DOHH2 (cell line): ENCODE measurements at regions not wholly inside any gene's neighbourhood (a gene's known extent, or its start where the extent isn't known, plus 50 kb on each side); places are given as distances from the start of the nearest gene placed in this dataset.

Experiments
- H3F3A ChIP-seq: fragments of 200-600 bp; sonication (generic), shearing (Covaris generic); 2 replicates; pipeline ENCODE4 v1.6.0; 2016; ENCODE audit warnings: antibody characterized with exemption, mild to moderate bottlenecking; ENCODE audit not compliant: control insufficient read depth, insufficient read depth
- H3K27ac ChIP-seq: fragments of 200-600 bp; sonication (generic); 2 replicates; pipeline ENCODE4 v1.5.1; 2014; ENCODE audit warnings: low read depth, mild to moderate bottlenecking, low read length, moderate library complexity
- H3K27me3 ChIP-seq: fragments of 200-600 bp; sonication (generic); 2 replicates; pipeline ENCODE4 v1.6.1; 2014; ENCODE audit warnings: mild to moderate bottlenecking, low read length, mixed read lengths; ENCODE audit not compliant: control insufficient read depth
- H3K36me3 ChIP-seq: fragments of 200-600 bp; sonication (generic); 2 replicates; pipeline ENCODE4 v1.6.1; 2014; ENCODE audit warnings: mild to moderate bottlenecking, low read length, moderate library complexity, mixed read lengths; ENCODE audit not compliant: control insufficient read depth
- H3K4me1 ChIP-seq: fragments of 200-600 bp; sonication (generic); 2 replicates; pipeline ENCODE4 v1.6.1; 2014; ENCODE audit warnings: mild to moderate bottlenecking, low read length, mixed read lengths; ENCODE audit not compliant: control insufficient read depth
- H3K4me2 ChIP-seq: fragments of 200-600 bp; sonication (generic); 2 replicates; pipeline ENCODE4 v1.6.0; 2014; ENCODE audit warnings: mild to moderate bottlenecking, low read length, moderate library complexity
- H3K4me3 ChIP-seq: fragments of 200-600 bp; sonication (generic); 2 replicates; pipeline ENCODE4 v1.5.1; 2014; ENCODE audit warnings: mild to moderate bottlenecking, low read length, mixed read lengths
- H3K79me2 ChIP-seq: fragments of 200-600 bp; sonication (generic); 2 replicates; pipeline ENCODE4 v1.6.1; 2014; ENCODE audit warnings: mild to moderate bottlenecking, low read length, mixed read lengths; ENCODE audit not compliant: control insufficient read depth
- H3K9me2 ChIP-seq: fragments of 200-600 bp; sonication (generic); replicated peaks from 2 replicates; pipeline ENCODE4 v1.6.1; 2014; ENCODE audit warnings: mild to moderate bottlenecking, low read length, mixed read lengths; ENCODE audit not compliant: control insufficient read depth
- H3K9me3 ChIP-seq: fragments of 200-600 bp; sonication (generic); 2 replicates; pipeline ENCODE4 v1.6.1; 2014; ENCODE audit warnings: antibody characterized with exemption, low read length, mixed read lengths; ENCODE audit not compliant: control insufficient read depth, insufficient read depth
- H4K20me1 ChIP-seq: fragments of 200-600 bp; sonication (generic); 2 replicates; pipeline ENCODE4 v1.6.0; 2014; ENCODE audit warnings: low read depth, mild to moderate bottlenecking, antibody characterized with exemption, low read length, moderate library complexity; ENCODE audit not compliant: control insufficient read depth, insufficient read depth
- CTCF ChIP-seq: fragments of 200-600 bp; sonication (generic); IDR thresholded peaks from one replicate; pipeline ENCODE4 v1.5.1; 2014; ENCODE audit warnings: antibody characterized with exemption, mild to moderate bottlenecking, low read depth, low read length; ENCODE audit not compliant: poor library complexity, severe bottlenecking
- EZH2phosphoT487 ChIP-seq: fragments of 200-600 bp; sonication (generic); IDR thresholded peaks from 2 replicates; pipeline ENCODE4 v1.6.1; 2017; ENCODE audit warnings: borderline replicate concordance, mild to moderate bottlenecking, antibody characterized with exemption, low read length, moderate library complexity, mixed read lengths

GRCh38 chr3:127120851-127121647, 71.9 kb upstream of the PRR23E start:
- H3F3A ChIP-seq = no peaks in the 10 kb centered on the region
- no peak overlapping the region for H3K27ac ChIP-seq
- no peaks in the 10 kb centered on the region for H3K9me2 ChIP-seq
- no peak overlapping the region for H3K4me3 ChIP-seq
- no peaks in the 10 kb centered on the region for H3K79me2 ChIP-seq
- no peaks in the 10 kb centered on the region for H3K9me3 ChIP-seq
- no peaks in the 10 kb centered on the region for H4K20me1 ChIP-seq
- no peaks in the 10 kb centered on the region for H3K36me3 ChIP-seq
- no peaks in the 10 kb centered on the region for H3K4me1 ChIP-seq
- no peak overlapping the region for H3K4me2 ChIP-seq
- no peak for TF ChIP-seq CTCF
- no peak for TF ChIP-seq EZH2phosphoT487
- no peaks in the 10 kb centered on the region for H3K27me3 ChIP-seq

GRCh38 chr3:127121885-127122284, 71.0 kb upstream of the PRR23E start:
- no peaks in the 10 kb centered on the region for H3K9me3 ChIP-seq
- H3K79me2 ChIP-seq = no peaks in the 10 kb centered on the region
- H3K9me2 ChIP-seq = no peaks in the 10 kb centered on the region
- no peak overlapping the region for H3K4me2 ChIP-seq
- no peaks in the 10 kb centered on the region for H3F3A ChIP-seq
- no peak overlapping the region for H3K4me3 ChIP-seq
- H3K27me3 ChIP-seq = 0 out of 2 replicates have a peak, but pooled peaks cover 2% of the 10 kb centered on the region
- H3K36me3 ChIP-seq = no peaks in the 10 kb centered on the region
- H3K4me1 ChIP-seq = no peaks in the 10 kb centered on the region
- no peak overlapping the region for H3K27ac ChIP-seq
- no peaks in the 10 kb centered on the region for H4K20me1 ChIP-seq
- TF ChIP-seq EZH2phosphoT487 (no peak), CTCF (no peak)

- Histone ChIP-seq H3K79me2 (no peaks in the 10 kb centered on the region), H4K20me1 (no peaks in the 10 kb centered on the region), H3K4me1 (no peaks in the 10 kb centered on the region), H3K36me3 (no peaks in the 10 kb centered on the region), H3K9me2 (no peaks in the 10 kb centered on the region), H3K27ac (no peak overlapping the region), H3K9me3 (no peaks in the 10 kb centered on the region), H3K4me2 (no peak overlapping the region), H3K4me3 (no peak overlapping the region), H3K27me3 (0 out of 2 replicates have a peak, but pooled peaks cover 3% of the 10 kb centered on the region), H3F3A (no peaks in the 10 kb centered on the region)
- TF ChIP-seq CTCF (no peak), EZH2phosphoT487 (no peak)
Measured at GRCh38 chr3:127123533-127123932, 69.4 kb upstream of the PRR23E start.
